ENCODE measurements at regions not wholly inside any gene's neighbourhood (a gene's known extent, or its start where the extent isn't known, plus 50 kb on each side); places are given as distances from the start of the nearest gene placed in this dataset.

- DNase-seq (ENCODE audit: low read depth) = no peak
Measured at GRCh38 chr10:124286621-124287020, 132.1 kb downstream of the OAT start.

- DNase-seq (ENCODE audit: low read depth) = no peak
Measured at GRCh38 chr10:124285587-124286527, 132.9 kb downstream of the OAT start.

GRCh38 chr10:124283949-124284250 is 134.8 kb downstream of the OAT start:
- DNase-seq (ENCODE audit: low read depth) = no peak

- DNase-seq (ENCODE audit: low read depth) = no peak
Measured at GRCh38 chr10:124283215-124283948, 135.3 kb downstream of the OAT start.

- DNase-seq (ENCODE audit: low read depth) = no peak
Measured at GRCh38 chr10:124282326-124282725, 136.4 kb downstream of the OAT start.

GRCh38 chr10:124281666-124282065 is 137.1 kb downstream of the OAT start:
- DNase-seq (ENCODE audit: low read depth) = no peak

- DNase-seq (ENCODE audit: low read depth) = no peak
Measured at GRCh38 chr10:124280916-124281315, 137.8 kb downstream of the OAT start.

GRCh38 chr10:124279882-124280281 is 138.8 kb downstream of the OAT start:
- no peak for DNase-seq (ENCODE audit: low read depth)

- DNase-seq (ENCODE audit: low read depth) = no peak
Measured at GRCh38 chr10:124279298-124279697, 139.4 kb downstream of the OAT start.

GRCh38 chr10:124278356-124278755 is 140.4 kb downstream of the OAT start:
- no peak for DNase-seq (ENCODE audit: low read depth)

- DNase-seq (ENCODE audit: low read depth) = no peak
Measured at GRCh38 chr10:124273141-124273540, 145.6 kb downstream of the OAT start.

- no peak for DNase-seq (ENCODE audit: low read depth)
Measured at GRCh38 chr10:124271676-124272075, 147.0 kb downstream of the OAT start.

- DNase-seq (ENCODE audit: low read depth) = no peak
Measured at GRCh38 chr10:124270530-124271327, 148.0 kb downstream of the OAT start.

- no peak for DNase-seq (ENCODE audit: low read depth)
Measured at GRCh38 chr10:124268976-124269375, 149.7 kb downstream of the OAT start.

GRCh38 chr10:124267911-124268549 is 150.7 kb downstream of the OAT start:
- DNase-seq (ENCODE audit: low read depth) = no peak

GRCh38 chr10:124267231-124267885 is 151.4 kb downstream of the OAT start:
- no peak for DNase-seq (ENCODE audit: low read depth)

- DNase-seq (ENCODE audit: low read depth) = no peak
Measured at GRCh38 chr10:124266468-124267230, 152.1 kb downstream of the OAT start.

- DNase-seq (ENCODE audit: low read depth) = no peak
Measured at GRCh38 chr10:124265776-124266467, 152.8 kb downstream of the OAT start.

GRCh38 chr10:124265391-124265745 is 153.4 kb downstream of the OAT start:
- DNase-seq (ENCODE audit: low read depth) = no peak

- no peak for DNase-seq (ENCODE audit: low read depth)
Measured at GRCh38 chr10:124264711-124265390, 153.9 kb downstream of the OAT start.

Measured in T-helper 22 cell (primary cell).